A172 (cell line): ENCODE measurements at regions not wholly inside any gene's neighbourhood (a gene's known extent, or its start where the extent isn't known, plus 50 kb on each side); places are given as distances from the start of the nearest gene placed in this dataset.

Experiments used
- DNase-seq: peaks from one replicate; pipeline ENCODE4 v3.0.0-alpha.2; 2015; ENCODE audit warnings: low spot score

- no peak for DNase-seq
Observed at GRCh38 chr10:24119896-24120295, 89.0 kb upstream of the KIAA1217 start.

GRCh38 chr10:24120646-24121045 lies 88.3 kb upstream of the KIAA1217 start:
- no peak for DNase-seq

GRCh38 chr10:24127516-24127915 lies 81.4 kb upstream of the KIAA1217 start:
- DNase-seq = no peak

GRCh38 chr10:24128066-24128730 lies 80.7 kb upstream of the KIAA1217 start:
- DNase-seq = no peak

- peak; percentile 48 for DNase-seq
Observed at GRCh38 chr10:24132741-24133140, 76.2 kb upstream of the KIAA1217 start.

GRCh38 chr10:24133835-24134234 lies 75.1 kb upstream of the KIAA1217 start:
- DNase-seq = no peak

GRCh38 chr10:24136070-24136469 lies 72.9 kb upstream of the KIAA1217 start:
- DNase-seq = no peak

GRCh38 chr10:24147321-24147720 lies 61.6 kb upstream of the KIAA1217 start:
- no peak for DNase-seq

GRCh38 chr10:24149640-24150039 lies 59.3 kb upstream of the KIAA1217 start:
- no peak for DNase-seq

GRCh38 chr10:24150853-24151252 lies 58.1 kb upstream of the KIAA1217 start:
- no peak for DNase-seq

GRCh38 chr10:24152270-24152669 lies 56.7 kb upstream of the KIAA1217 start:
- DNase-seq = no peak

GRCh38 chr10:24153031-24153430 lies 55.9 kb upstream of the KIAA1217 start:
- DNase-seq = no peak

- no peak for DNase-seq
Observed at GRCh38 chr10:24153537-24153936, 55.4 kb upstream of the KIAA1217 start.

- no peak for DNase-seq
Observed at GRCh38 chr10:24156686-24157085, 52.3 kb upstream of the KIAA1217 start.

- no peak for DNase-seq
Observed at GRCh38 chr10:24157567-24157966, 51.4 kb upstream of the KIAA1217 start.
